GM12874 (cell line): ENCODE measurements at regions not wholly inside any gene's neighbourhood (a gene's known extent, or its start where the extent isn't known, plus 50 kb on each side); places are given as distances from the start of the nearest gene placed in this dataset.

ENCODE experiments used
- CTCF ChIP-seq: IDR thresholded peaks from 2 replicates; pipeline ENCODE4 v1.5.1; 2011; ENCODE audit warnings: low read depth, mild to moderate bottlenecking, control low read depth, low read length, moderate library complexity; ENCODE audit not compliant: insufficient read depth

- no peak for TF ChIP-seq CTCF
Observed at GRCh38 chr2:198448789-198449188, 644.4 kb downstream of the PLCL1 start.

GRCh38 chr2:198444800-198445287 lies 640.5 kb downstream of the PLCL1 start:
- TF ChIP-seq CTCF, result no peak

- no peak for TF ChIP-seq CTCF
Observed at GRCh38 chr2:198441901-198442300, 637.5 kb downstream of the PLCL1 start.

- no peak for TF ChIP-seq CTCF
Observed at GRCh38 chr2:198441246-198441645, 636.9 kb downstream of the PLCL1 start.

- no peak for TF ChIP-seq CTCF
Observed at GRCh38 chr2:198440833-198441232, 636.4 kb downstream of the PLCL1 start.

GRCh38 chr2:198438331-198438730 lies 633.9 kb downstream of the PLCL1 start:
- TF ChIP-seq CTCF, result no peak

- TF ChIP-seq CTCF, result no peak
Observed at GRCh38 chr2:198424112-198424511, 619.7 kb downstream of the PLCL1 start.

GRCh38 chr2:198417836-198418235 lies 613.4 kb downstream of the PLCL1 start:
- TF ChIP-seq CTCF, result no peak
